ENCODE measurements at regions not wholly inside any gene's neighbourhood (a gene's known extent, or its start where the extent isn't known, plus 50 kb on each side); places are given as distances from the start of the nearest gene placed in this dataset.

DNA sequence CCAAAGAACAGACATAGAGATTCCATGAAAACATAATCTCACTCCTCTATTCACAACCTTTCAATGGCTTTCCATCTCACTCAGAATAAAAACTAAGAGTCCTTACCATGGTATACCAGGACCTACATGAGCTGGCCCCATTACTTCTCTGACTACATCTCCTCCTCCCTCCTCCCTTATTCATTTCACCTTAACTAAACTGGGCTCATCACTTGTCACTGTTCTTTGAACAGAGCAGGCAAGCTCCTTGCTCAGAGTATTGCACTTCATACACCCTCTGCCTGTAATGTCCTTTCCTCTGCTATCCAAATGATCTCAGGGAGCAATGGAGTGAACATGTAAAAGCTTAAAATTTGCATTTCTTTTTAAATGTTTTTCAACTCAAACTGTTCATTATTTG, 142.0 kb downstream of the MRPL39 start:
- Histone ChIP-seq H3K4me1 (no peaks in the 10 kb centered on the region), H3K27ac (no peak overlapping the region), H3K36me3 (no peaks in the 10 kb centered on the region), H3K27me3 (no peaks in the 10 kb centered on the region), H3K9me3 (no peaks in the 10 kb centered on the region), H3K4me3 (no peak overlapping the region)
- no peak for DNase-seq
- intact Hi-C loops (cut with DNase I; ENCODE audit: low total_unique reads) = no loop called here
- TF ChIP-seq EP300 (IDR thresholded peaks at IDR 0.05; ENCODE audit: low read depth) (no peak), POLR2AphosphoS5 (IDR thresholded peaks at IDR 0.05) (no peak), POLR2A (IDR thresholded peaks at IDR 0.05) (no peak)
- TF ChIP-seq, protein P1, sequence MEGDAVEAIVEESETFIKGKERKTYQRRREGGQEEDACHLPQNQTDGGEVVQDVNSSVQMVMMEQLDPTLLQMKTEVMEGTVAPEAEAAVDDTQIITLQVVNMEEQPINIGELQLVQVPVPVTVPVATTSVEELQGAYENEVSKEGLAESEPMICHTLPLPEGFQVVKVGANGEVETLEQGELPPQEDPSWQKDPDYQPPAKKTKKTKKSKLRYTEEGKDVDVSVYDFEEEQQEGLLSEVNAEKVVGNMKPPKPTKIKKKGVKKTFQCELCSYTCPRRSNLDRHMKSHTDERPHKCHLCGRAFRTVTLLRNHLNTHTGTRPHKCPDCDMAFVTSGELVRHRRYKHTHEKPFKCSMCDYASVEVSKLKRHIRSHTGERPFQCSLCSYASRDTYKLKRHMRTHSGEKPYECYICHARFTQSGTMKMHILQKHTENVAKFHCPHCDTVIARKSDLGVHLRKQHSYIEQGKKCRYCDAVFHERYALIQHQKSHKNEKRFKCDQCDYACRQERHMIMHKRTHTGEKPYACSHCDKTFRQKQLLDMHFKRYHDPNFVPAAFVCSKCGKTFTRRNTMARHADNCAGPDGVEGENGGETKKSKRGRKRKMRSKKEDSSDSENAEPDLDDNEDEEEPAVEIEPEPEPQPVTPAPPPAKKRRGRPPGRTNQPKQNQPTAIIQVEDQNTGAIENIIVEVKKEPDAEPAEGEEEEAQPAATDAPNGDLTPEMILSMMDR (IDR thresholded peaks at IDR 0.05) = no peak
- in situ Hi-C loops (cut with MboI; ENCODE audit: low pct_ligation_motif_present in 1 of 4, low pct_unique_long_range_greater_than_20kb in 1 of 4, low sequenced_read_pairs in 3 of 4) = no loop called here

DNA sequence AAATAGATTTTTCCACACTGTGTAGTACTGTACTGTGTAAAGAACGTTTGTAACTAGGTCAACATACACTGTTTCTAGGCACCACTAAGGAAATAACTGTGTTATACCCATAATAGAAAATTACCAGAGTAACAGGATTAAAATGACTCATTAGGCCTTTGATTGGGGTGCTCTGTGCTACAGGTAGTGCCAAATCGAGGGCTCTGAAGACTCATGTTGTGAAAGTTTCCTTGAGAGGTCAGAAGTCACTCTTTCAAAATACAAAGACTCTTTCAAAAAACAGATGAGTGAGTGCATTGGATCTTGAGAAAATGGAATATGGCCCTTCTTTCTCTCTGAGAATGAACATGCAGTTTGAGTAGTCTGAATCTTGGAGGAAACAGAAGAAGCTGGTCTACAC, 143.0 kb downstream of the MRPL39 start:
- H3K4me1 ChIP-seq = no peaks in the 10 kb centered on the region
- no peak overlapping the region for H3K4me3 ChIP-seq
- H3K36me3 ChIP-seq = no peaks in the 10 kb centered on the region
- no peak for DNase-seq
- no peaks in the 10 kb centered on the region for H3K9me3 ChIP-seq
- in situ Hi-C loops (cut with MboI; ENCODE audit: low pct_ligation_motif_present in 1 of 4, low pct_unique_long_range_greater_than_20kb in 1 of 4, low sequenced_read_pairs in 3 of 4) = no loop called here
- no peaks in the 10 kb centered on the region for H3K27me3 ChIP-seq
- TF ChIP-seq POLR2A (IDR thresholded peaks at IDR 0.05) (no peak), EP300 (IDR thresholded peaks at IDR 0.05; ENCODE audit: low read depth) (no peak)
- H3K27ac ChIP-seq = no peak overlapping the region
- 46 to 48% methylated on average over 2 of the region's 2 CpGs for WGBS, 2 donors (ENCODE audit: low coverage in 1 of 2)
- intact Hi-C loops (cut with DNase I; ENCODE audit: low total_unique reads) = no loop called here

- H3K27me3 ChIP-seq = no peaks in the 10 kb centered on the region
- H3K27ac ChIP-seq = no peak overlapping the region
- H3K4me1 ChIP-seq = peaks cover 0 to 4% (median 0%) of the 10 kb centered on the region in 4 donors
- TF ChIP-seq POLR2AphosphoS5 (IDR thresholded peaks at IDR 0.05) (no peak), POLR2A (IDR thresholded peaks at IDR 0.05) (no peak), EP300 (IDR thresholded peaks at IDR 0.05; ENCODE audit: low read depth) (no peak)
- TF ChIP-seq, protein P1 (IDR thresholded peaks at IDR 0.05) = no peak
- no peaks in the 10 kb centered on the region for H3K9me3 ChIP-seq
- no peak for DNase-seq
- in situ Hi-C loops (cut with MboI; ENCODE audit: low pct_ligation_motif_present in 1 of 4, low pct_unique_long_range_greater_than_20kb in 1 of 4, low sequenced_read_pairs in 3 of 4) = no loop called here
- intact Hi-C loops (cut with DNase I; ENCODE audit: low total_unique reads) = no loop called here
- WGBS, 2 donors (ENCODE audit: low coverage in 1 of 2) = 42 to 83% methylated on average over 4 to 5 of the region's 5 CpGs
- H3K4me3 ChIP-seq = no peak overlapping the region
- H3K36me3 ChIP-seq = no peaks in the 10 kb centered on the region
Observed at GRCh38 chr21:25462517-25462971, 144.7 kb downstream of the MRPL39 start.

DNA sequence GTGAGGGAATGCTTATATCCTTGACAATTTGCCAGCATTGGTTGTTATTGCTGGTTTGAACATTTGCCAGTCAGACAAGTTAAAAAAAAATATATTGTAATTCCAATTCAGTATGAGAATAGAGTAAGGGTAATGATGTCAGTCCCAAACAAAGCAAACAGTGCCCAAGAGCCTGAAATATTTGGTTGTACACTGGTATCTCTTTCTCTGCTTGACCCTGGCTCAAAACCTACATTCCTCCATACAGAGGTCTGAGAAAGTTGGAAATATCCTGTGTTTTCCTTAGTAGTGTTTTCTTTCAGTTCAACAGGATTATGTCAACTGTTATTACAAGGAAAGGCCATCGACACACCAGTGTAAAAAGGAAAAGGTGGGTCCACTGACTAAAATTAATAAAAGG, 145.6 kb downstream of the MRPL39 start:
- 0 to 57% methylated on average over 1 of the region's 1 CpG for WGBS, 2 donors (ENCODE audit: low coverage in 1 of 2)
- peaks cover 0 to 11% (median 0%) of the 10 kb centered on the region in 4 donors for H3K4me1 ChIP-seq
- no peak for DNase-seq
- no peaks in the 10 kb centered on the region for H3K9me3 ChIP-seq
- H3K27me3 ChIP-seq = no peaks in the 10 kb centered on the region
- no peaks in the 10 kb centered on the region for H3K36me3 ChIP-seq
- intact Hi-C loops (cut with DNase I; ENCODE audit: low total_unique reads) (no loop called here), in situ Hi-C loops (cut with MboI; ENCODE audit: low pct_ligation_motif_present in 1 of 4, low pct_unique_long_range_greater_than_20kb in 1 of 4, low sequenced_read_pairs in 3 of 4) (no loop called here)
- no peak overlapping the region for H3K27ac ChIP-seq
- H3K4me3 ChIP-seq = no peak overlapping the region
- TF ChIP-seq, protein P1 (IDR thresholded peaks at IDR 0.05) = no peak
- no peak for TF ChIP-seq EP300 (IDR thresholded peaks at IDR 0.05; ENCODE audit: low read depth)
- TF ChIP-seq POLR2AphosphoS5 (IDR thresholded peaks at IDR 0.05) = no peak

DNA sequence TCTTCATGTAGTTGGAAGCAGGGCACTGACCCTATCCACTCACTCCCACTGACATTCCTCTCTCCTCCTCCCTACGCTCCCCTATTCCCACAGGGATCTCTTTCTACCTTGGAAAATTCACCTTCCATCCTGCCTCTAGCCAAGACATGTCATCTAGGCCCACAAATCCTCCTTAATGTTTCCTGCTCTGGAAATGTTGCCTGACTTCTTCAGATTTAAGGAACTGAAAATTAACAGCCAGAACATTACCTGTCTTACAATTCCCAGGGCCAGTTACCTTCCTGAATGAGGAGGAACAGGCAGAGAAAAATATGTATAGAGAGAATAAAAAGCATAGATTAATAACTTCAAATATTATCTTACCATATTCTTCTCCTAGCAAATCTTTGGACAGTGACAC, 147.3 kb downstream of the MRPL39 start:
- 56 to 84% methylated on average over 1 of the region's 1 CpG for WGBS, 2 donors (ENCODE audit: low coverage in 1 of 2)
- peaks cover 0 to 12% (median 0%) of the 10 kb centered on the region in 4 donors for H3K4me1 ChIP-seq
- in situ Hi-C loops (cut with MboI; ENCODE audit: low pct_ligation_motif_present in 1 of 4, low pct_unique_long_range_greater_than_20kb in 1 of 4, low sequenced_read_pairs in 3 of 4) (no loop called here), intact Hi-C loops (cut with DNase I; ENCODE audit: low total_unique reads) (no loop called here)
- no peak overlapping the region for H3K4me3 ChIP-seq
- no peak for DNase-seq
- no peaks in the 10 kb centered on the region for H3K36me3 ChIP-seq
- TF ChIP-seq POLR2AphosphoS5 (IDR thresholded peaks at IDR 0.05) = no peak
- TF ChIP-seq POLR2A (IDR thresholded peaks at IDR 0.05) = no peak
- no peak for TF ChIP-seq EP300 (IDR thresholded peaks at IDR 0.05; ENCODE audit: low read depth)
- TF ChIP-seq, protein P1 (IDR thresholded peaks at IDR 0.05) = no peak
- no peak overlapping the region for H3K27ac ChIP-seq
- H3K27me3 ChIP-seq = no peaks in the 10 kb centered on the region
- no peaks in the 10 kb centered on the region for H3K9me3 ChIP-seq

Measured in transverse colon (tissue), 4 donors.